Right hindlimb (tissue), 1 donor: ENCODE measurements at regions not wholly inside any gene's neighbourhood (a gene's known extent, or its start where the extent isn't known, plus 50 kb on each side); places are given as distances from the start of the nearest gene placed in this dataset.
A peak's percentile ranks its signal among the peaks of the same experiment; 100 is the strongest.

Experiments used
- DNase-seq: peaks from one replicate; pipeline ENCODE4 v3.0.0-alpha.2; 2018

DNA sequence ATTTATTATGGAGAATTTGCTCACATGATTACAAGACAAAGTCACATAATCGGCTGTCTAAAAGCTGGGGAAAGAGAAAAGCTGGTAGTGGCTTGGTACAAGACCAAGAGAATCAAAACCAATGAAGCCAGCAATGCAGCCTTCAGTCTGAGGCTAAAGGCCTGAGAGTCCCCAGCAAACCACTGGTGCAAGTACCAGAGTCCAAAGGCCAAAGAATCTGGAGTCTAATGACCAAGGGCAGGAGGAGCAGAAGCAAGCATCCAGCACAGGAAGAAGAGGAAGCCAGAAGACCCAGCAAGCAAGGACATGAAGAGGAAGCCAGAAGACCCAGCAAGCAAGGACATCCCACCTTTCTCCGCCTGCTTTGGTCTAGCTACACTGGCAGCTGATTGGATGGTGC is 250.6 kb upstream of the SALL1 start:
- DNase-seq = no peak

DNA sequence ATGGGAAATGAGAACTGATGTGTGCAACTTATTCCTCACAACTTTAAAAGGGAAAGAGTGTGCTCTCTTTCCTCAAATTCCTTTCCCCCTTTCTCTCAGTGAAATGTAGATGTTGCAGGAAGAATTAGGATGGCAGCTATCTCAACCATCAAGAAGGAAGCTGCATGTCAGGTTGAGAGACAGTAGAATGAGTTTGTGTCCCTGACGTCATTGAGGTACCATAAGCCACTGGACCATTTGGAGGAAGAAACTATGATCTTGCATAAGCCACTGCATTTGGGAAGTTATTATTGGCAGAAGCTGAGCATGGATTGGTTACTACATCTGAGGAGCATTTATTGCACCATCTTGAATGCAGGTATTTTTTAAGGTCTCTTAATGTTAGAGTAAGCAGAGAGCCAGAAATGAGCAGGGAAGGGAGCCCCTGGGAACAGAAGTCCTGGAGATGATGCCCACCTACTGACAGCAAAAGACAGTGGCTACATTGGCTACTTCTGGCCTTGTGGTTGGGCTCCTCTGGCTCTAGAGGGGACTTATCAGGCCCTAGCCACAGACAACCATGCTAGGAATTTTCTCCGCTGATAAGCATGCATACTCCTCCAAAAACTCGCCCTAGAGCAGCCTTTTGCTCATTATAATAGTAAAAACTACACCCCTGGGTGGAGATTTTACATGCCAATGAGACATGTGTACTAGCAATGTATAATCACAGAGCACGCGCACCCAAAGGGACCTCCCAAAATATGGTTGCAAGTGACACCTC is 249.0 kb upstream of the SALL1 start:
- no peak for DNase-seq

DNA sequence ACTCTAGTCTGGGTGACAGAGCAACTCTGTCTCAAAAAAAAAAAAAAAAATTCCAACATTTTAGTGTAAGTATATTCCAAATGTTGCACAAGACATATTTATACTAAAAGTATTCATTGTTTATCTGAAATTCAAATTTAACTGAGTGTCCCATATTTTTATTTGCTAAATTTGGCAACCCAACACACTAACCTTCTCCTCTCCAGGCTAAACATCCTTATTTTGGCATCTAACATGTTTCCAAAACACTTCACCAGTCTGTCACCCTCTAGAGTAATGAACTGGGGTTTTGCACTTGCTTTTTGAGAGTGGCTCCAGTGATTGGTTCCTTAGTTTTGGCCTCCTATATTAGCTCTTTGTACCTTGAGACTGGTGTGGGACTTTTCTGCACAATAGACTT is 243.4 kb upstream of the SALL1 start:
- no peak for DNase-seq

DNA sequence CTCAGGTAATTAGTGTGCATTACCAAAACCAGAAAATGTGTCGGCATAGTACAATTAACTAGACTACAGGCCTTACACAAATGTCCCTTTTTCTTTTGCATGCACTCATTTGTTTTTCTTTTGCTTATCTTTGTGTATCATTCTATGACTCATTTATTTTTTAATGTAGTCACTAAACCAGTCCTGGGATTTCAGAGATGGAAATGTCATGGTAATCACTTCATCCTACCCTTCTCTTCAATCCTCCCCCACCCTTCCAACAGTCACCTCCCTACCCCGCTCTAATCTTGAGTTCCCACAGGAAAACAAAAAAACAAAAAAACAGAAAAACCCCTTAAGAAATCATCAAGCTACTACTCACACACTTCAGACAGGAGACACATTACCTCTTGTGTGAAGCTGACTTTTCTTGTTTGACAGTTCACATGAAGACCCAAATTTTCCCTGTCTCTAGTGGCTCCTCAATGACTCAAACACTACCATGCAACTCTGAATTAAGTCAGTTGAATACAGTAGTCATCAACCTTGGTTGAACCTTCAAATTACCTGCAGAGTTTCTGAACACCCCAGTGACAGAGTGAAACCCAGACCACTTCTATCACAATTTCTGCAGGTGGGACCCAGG is 242.4 kb upstream of the SALL1 start:
- DNase-seq = no peak

- peak; percentile 34 for DNase-seq
Observed at GRCh38 chr16:51392521-51393187, 241.6 kb upstream of the SALL1 start.

GRCh38 chr16:51391798-51392511 is 240.9 kb upstream of the SALL1 start:
- DNase-seq = no peak

GRCh38 chr16:51390877-51391276 is 239.8 kb upstream of the SALL1 start:
- no peak for DNase-seq

DNA sequence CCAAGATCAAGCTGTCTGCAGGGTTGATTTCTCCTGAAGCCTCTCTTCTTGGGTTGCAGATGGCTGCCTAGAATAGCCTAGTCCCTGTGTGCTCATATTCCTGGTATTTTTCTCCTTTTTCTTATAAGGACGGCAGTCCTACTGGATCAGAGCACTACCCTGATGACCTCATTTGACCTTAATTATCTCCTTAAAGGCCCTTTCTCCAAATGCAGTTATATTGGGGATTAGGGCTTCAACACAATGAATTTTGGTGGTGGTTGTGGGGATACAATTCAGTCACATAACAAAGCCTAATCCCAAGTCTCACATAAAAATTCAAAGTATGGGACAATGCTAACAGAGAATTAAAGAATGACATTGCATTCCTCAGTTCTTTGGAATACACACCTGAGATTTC is 238.8 kb upstream of the SALL1 start:
- no peak for DNase-seq

- DNase-seq = no peak
Observed at GRCh38 chr16:51388516-51388951, 237.5 kb upstream of the SALL1 start.

- DNase-seq = no peak
Observed at GRCh38 chr16:51383909-51384308, 232.8 kb upstream of the SALL1 start.

GRCh38 chr16:51382940-51383339 is 231.9 kb upstream of the SALL1 start:
- no peak for DNase-seq

- no peak for DNase-seq
Observed at GRCh38 chr16:51382211-51382610, 231.1 kb upstream of the SALL1 start.

DNA sequence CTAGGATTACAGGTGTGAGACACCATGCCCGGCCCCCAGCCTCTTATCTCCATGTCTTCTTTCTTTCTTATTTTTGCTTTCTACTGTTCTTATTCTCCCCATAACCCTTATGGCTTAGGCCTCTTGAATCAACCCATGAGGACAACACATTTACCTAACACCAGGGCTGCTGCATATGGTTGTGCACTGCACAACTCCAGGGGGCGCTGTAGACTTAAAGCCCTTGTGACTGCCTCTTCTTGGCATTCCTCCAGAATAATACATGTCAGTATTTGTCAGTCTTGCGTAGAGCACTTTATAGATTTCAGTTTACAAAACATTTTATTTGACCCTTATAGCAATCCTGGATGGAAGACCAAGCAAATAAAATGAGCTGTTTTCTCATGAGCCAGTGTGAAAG is 225.0 kb upstream of the SALL1 start:
- no peak for DNase-seq

GRCh38 chr16:51374790-51375189 is 223.7 kb upstream of the SALL1 start:
- no peak for DNase-seq

DNA sequence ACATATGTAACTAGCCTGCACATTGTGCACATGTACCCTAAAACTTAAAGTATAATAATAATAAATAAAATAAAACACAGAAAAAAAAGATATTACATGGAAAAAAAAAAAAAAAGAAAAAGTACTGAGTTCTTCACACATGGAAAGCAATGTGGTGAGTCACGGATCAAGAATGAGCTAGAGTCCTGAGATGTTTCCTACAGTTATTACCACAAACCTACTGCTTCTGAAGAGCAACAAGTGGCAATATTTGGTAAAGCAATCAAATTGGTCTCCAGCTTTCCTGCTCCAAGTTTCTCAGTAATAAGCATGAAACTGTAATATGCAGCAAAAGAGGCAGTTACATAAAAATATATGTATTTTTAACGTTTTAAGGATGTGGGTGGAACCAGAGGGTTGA is 223.3 kb upstream of the SALL1 start:
- DNase-seq = no peak

DNA sequence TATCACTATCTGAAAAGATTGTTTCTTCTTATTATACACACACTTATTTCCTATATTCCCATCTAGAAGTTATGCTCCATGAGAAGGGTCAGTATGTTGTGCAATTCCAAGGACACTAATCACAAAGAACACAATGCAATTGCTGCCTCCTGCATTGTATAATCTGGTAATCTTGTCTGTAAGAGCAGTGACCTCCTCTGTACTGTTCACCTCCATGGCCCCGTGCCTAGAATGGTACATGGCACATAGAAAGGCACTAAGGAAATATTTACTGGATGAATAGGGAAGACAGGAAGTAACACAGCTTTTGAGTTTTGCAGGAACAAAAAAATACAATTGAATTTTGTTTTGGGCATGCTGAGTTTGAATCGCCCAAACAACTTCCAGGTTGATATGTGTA is 214.6 kb upstream of the SALL1 start:
- DNase-seq = no peak

- no peak for DNase-seq
Observed at GRCh38 chr16:51359141-51359955, 208.3 kb upstream of the SALL1 start.

DNA sequence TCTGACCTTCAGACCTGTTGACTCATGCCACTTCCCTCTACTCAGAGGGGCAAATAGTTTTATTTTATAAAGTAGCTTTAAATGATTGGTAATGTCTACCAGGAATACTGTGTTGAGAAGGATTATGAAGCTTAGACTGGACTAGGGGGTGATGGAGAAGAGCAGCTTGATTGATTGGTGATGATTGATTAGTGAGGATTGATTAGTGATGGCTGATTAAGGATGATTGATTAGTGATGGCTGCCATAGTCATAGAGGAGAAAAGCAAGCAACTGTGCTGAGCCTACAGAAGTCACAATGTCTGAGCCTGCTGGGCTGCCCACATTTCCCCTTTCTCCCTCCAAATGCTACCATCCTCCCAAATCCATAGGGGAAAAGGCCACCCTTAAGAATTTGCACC is 206.8 kb upstream of the SALL1 start:
- no peak for DNase-seq

- no peak for DNase-seq
Observed at GRCh38 chr16:51355875-51356274, 204.8 kb upstream of the SALL1 start.

GRCh38 chr16:51355195-51355594 is 204.1 kb upstream of the SALL1 start:
- no peak for DNase-seq

GRCh38 chr16:51353055-51353454 is 202.0 kb upstream of the SALL1 start:
- DNase-seq = no peak

GRCh38 chr16:51349626-51350025 is 198.6 kb upstream of the SALL1 start:
- DNase-seq = no peak

DNA sequence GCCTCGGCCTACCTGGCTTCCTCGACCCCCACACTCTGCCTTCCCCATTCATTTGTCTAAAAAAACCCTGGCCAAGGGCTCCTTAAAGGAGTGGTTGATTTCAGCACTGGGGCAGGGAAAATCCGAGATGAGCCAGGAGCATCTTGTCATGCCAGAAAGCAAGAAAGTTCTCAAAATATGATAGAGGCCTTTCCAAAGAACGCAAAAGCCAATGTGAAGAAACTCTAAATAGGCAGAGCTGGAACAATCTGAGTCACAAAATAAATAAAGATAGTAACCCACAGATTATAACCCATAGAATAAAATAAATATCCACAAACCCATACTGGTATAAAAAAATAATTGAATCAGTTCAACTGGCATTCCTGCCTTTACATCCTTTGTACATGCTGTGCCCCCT is 192.3 kb upstream of the SALL1 start:
- no peak for DNase-seq
